ENCODE measurements at regions not wholly inside any gene's neighbourhood (a gene's known extent, or its start where the extent isn't known, plus 50 kb on each side); places are given as distances from the start of the nearest gene placed in this dataset.

DNA sequence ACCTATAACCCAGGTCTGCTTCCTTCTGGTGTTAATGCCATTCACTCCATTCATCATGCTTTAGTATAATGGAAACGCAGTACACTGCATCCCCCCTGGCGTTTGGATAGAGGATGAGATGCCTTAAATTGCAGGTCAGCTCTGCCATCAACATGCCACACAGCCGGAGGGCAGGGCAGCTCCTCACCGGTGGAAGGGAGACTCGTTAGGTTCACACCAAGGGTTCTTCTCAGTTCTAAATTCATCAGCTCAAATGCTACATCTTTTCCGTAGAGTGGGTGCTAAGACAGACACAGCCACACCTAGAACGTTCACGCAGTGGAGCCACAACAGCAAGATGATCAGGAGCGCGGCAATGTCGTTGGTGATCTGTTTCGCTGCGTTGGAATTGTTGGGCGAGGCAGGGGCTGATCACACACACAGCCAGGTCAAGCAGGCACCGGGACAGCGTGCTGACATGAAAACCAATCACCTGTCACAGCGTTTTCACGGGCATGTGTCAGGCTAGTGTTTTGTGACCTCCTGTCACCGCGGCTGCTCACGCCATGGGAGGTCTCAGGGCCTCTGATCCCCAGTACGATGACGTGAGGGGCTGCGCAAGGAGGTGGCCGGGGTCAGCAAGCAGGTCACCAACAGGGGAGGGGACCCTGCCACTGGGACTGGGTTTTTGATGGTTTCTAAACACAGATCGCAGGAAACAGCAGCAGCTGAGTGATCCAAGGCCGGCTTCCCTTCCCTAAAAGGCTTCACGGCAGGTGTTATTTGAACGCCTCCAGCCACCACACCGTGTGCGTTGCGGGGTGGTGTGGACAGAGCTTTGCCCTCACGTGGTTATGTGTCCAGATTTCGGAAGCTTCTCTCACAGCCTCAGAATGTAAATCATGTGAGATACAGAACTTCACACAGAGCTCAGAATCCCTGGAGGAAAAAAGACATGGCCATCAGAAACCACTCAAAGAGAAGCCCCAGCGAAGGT is 94.3 kb upstream of the IRS2 start:
- no peak for FAIRE-seq

DNA sequence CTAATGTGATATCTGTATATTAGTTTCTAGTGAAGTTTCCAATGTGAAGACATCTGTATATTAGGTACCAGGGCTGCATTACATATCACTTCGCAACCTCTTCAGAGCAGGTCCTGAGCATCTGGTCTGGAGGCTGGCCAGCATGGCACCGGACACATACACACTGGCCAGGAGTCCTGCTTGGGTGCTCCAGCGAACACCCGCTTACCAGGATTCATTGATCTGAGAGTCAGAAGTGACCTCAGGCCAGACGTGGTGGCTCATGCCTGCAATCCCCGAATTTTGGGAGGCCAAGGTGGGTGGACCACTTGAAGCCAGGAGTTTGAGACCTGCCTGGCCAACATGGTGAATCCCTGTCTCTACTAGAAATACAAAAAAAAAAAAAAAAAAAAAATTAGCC is 93.0 kb upstream of the IRS2 start:
- FAIRE-seq: no peak

DNA sequence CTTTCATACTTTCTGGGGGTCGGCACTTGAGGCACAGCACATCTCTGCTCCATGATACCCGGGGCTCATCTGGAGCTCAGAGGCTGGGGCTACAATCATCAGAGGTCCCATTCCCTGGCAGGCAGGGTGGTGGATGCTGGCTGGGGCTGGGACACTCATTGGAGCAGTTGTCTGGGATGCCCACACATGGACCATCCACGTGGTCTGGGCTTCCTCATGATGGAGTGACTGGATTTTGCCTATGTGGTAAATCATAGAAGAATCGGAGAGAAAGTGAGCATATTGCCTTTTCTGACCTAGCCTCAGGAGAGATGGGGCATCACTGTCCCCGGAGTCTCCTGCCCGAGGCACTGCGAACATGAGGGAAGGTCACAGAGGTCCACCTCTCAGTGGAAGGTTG is 91.4 kb upstream of the IRS2 start:
- FAIRE-seq: no peak

DNA sequence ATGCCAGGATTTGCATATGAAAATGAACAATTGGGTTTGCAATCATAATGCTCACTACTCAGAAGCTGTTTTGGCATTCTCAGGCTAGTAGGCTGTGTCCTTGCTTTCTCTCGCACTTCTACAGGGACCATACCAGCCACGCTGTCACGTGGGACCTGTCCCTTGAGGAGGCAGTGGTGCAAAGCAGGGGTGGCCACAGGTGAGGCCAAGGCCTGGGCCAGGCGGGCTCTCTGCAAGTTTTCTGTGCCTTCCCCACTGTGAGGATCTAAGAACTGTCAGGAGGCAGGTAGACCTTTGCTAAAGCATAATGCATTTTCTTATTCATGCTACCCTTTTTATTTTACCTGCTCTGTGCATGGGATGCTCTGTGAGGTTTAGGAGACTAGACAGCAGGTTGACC is 89.4 kb upstream of the IRS2 start:
- no peak for FAIRE-seq

DNA sequence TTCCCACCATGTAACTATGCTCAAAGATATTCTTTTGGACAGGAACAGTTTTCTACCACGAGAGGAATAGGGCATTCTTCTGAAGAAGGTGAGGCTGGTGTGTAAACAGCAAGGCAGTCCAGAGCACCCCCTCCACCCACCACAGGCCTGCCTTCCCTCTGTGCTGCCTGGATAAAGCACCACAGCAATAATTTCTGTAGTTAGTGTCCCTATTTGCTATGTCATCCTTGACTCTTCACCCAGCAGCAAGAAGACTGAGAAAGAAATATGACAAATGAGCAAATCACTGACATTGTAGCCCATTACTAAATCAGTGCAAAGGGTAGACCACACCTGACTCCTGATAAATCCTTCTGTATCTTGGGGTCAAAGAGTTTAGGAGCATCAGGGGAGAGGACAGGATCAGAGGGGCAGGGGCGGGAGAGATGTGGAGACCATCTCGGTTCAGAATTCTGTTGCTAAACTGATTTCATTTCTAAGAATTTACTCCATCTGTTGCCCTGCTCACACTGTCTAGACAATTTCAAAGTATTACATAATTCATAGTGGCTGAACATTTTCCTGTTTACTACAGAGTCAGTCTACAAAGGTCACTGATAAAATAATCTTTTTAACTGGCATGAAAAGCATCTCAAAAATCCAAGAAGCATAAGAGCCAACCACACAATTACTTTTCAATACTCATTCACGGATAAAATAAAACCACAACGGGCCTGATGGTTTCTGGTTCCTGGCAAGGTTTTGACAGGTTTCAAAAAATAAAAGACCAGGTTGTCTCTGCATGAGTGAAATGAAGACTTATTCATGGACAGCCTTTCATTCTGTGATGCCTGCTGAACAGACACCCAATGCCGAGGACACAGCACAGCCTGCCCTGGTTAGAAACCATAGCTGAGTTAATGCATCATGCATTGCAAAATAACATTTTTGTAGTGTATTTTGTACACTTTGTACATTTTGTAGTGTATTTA is 88.4 kb upstream of the IRS2 start:
- FAIRE-seq: no peak

DNA sequence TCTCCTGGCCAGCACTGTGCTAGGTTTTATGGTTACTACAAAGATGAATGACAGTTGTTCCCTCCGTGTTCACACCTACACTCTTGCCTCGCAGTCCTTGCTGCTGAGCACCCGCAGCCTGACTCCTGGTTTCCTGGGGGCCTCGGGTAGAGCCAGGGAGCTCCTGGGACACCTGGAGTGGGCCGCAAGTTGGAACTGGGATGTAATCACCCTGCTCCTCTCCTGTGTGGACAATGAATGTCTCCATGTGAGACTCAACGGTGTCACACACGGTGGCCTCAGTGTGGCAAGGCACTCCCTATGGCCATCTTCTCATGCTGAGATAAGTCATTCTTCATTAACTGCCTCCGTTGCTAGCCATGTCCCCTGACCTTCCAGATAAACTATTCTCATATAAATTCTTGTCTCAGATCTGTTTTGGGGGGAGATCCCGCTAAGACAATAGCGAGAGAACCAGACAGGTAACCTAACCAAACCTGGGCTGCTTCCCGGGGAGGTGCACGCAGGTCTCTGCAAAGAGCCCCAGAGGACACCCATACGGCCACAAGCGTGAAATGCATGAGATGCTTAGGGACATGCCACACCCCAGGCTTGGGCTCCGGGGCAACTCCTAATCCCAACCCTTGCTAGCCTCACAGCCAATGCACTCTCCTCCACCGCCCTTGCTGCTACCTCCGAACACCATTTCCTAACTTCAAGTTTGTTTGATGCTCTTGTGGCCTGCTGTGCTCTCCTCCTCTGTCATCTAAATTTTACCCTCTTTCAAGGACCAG is 87.2 kb upstream of the IRS2 start:
- FAIRE-seq: no peak

DNA sequence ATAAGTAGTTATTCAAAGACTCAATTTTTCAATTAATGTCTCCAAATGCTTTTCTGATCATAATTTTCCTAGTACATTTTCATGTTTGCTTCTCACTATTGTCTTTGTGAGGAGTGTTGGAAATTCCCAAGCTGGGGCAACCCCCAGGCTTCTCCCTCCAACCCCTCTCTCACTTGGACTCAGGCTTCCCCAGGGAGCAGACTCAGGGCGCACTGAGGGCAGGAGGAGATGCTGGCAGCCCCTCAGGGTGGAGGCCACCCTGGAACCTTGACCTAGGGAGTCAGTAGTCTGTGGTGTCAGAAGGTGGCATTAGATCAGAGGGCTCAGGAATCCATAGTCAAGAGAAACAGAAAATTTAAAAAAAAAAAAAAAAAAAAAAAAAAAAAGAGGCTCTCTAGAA is 86.5 kb upstream of the IRS2 start:
- FAIRE-seq: no peak

DNA sequence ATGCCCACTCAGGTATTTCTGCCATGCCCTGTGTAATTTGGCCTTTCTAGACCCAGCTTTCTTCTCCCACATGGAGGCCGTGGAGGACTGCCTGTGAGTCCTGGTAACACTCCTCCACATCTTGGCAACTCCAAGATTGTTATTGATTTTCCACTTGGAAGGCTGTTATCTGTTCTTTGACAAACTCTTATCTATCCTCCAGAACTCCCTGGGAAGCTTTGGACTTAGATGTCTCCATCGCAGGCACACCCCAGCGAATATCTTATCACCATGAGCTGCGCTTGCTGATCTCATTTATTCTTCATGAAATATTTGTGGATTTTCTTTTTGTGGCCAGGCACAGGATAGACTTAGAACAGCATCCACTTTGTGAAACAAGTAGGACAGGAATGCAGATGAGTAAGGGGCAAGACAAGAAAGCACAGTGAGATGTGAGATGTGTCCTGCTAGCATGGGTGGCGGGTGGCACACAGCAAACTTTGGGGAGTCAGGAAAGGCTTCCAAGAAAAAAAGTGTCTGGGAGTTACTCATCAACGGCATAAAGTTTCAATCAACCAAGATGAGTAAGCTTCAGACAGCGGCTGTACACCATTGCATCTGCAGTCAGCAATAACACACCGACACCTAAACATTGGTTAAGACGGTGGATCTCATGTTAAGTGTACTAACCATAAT is 84.5 kb upstream of the IRS2 start:
- no peak for FAIRE-seq

DNA sequence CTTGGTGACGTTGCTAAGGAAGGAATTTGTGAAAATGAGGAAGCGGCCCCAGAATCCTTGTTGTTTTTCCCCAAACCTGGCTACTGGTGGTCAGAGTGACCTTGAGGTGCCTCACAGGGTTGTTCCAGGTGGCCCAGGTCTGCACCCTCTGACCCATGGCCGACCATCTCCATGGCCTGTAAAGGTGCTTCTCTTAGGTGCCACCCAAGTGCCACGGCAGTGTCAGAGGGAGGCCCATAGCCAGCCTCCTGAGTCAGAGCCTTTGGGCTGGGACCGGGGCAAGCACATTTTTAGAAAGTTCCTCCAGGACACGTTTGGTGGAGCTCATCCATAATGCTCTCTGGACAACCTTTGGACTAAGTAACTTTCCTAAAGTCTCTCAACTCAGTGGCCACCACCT is 83.9 kb upstream of the IRS2 start:
- FAIRE-seq: no peak

DNA sequence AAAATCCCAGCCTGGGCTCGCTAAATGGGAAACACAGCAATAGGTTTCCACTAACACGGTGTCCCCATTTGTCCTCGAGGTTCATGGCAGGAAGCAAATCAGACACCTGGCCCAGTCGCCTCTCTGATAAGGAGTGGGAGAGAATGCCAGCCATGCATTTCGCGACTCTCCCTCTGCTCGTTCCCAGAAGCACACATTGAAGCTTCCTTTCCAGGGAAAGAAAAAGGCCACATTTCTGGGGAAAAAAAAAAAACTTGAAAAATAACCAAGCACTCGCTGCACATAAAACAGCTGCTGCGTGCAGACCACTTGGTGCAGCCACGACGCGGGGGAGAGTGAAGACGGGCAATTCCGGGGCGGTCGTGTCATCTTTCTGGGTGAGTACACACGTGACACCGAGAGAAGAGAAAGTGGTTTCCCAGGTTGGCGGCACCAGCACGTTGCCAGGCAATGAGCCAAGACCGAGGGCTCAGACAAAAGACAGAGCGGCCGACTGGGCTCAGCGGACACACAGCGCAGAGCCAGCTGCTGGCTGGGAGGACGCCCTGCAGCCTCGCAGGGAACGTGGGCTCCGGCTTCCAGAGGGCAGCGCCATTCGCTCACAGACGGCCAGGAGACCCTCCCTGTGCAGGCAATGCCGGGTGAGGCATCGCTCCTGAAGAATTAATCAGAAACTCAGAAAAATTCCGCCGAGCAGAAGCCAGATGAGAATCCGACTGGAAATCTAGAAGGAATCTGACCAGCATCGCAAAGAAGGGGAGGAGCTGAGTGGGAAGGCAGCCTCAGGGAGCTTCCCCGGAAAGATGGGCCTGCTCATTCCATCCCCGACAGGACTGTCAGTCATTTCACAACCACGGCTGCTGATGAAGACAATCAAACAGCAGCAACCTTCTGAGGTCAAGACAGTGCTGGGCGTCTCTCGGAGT is 83.2 kb upstream of the IRS2 start:
- no peak for FAIRE-seq

DNA sequence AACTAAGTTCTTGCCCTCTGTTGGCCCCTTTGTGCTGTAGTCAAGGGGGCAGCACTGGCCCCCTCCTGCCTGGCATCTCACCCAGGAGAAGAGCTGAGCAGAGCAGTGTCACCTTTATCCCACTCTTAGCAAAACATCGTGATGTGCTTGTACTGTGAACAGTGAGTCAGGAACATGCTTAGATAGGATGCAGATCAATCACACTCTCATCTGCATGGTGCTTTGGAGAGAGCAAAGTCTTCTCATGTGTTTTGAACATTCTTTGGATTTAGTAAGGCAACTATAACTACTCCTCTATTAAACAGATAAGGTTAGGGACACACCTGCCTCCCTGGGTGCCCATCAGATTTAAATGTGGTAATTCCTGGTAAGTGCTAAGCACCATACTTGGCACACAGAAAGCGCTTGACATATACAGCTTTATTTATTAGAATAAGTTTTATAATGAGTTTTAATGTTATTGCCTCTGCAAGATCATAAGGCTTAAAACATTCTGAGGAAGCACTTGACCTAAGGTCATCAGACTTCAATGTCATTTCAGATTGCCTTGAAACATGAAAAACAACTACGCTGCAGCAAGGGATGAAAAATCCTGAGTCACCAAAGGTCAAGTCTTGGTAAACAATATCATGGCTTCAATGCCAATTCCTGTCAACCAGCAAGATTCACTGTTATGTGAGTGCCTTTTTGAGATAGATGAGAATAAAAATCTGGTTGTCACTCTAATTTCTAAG is 82.4 kb upstream of the IRS2 start:
- FAIRE-seq: no peak

DNA sequence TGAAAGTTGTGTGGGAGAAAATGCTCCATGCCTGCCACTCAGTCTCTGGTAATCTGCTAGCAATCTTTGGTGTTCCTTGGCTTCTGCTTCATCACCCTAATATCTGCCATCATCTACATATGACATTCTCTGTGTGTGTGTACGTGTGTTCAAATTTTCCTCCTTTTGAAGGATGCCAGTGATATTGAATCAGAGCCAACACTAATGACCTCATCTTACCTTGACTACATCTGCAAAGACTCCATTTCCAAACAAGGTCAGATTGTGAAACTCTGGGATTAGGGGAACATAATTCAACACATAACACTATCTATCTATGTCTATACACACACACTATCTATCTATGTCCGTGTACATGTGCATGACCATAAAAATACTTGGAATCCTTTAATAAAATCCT is 81.4 kb upstream of the IRS2 start:
- FAIRE-seq: no peak

DNA sequence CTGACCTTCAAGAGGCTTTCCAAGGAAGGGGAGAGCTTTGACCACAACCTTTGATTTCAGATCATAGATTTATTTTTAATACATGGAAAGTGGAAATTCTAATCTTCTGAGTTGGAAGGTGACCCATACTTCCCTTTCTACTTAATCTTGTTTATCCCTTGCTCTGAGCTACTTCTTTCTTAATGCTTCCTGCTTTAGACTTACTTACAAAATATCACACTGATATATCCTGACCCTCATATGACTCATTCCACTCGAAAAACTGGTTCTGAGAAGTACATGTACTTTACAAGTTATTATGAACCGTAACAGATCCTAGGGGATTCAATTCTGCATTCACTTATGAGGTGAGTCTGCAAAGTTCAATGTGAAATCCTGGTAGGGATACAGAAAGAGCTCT is 76.2 kb upstream of the IRS2 start:
- no peak for FAIRE-seq

DNA sequence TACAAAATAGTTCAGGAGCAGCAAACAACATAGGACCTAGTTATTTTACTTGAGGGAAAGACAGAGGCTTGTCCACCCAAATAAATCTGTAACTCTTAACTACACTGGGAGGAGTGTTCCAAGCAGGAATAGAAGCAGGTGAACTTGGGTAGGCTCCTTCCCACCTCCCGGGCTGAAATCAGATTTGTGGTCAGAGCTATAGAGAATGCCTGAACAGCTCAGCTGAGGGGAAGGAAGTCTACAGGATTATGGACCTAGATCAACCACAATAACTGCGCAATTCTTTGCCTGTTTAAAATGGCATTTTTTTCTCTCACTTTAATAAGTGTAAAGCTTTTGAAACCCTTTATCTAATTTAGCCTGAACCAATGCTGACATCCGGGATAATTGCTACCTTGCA is 73.5 kb upstream of the IRS2 start:
- no peak for FAIRE-seq

DNA sequence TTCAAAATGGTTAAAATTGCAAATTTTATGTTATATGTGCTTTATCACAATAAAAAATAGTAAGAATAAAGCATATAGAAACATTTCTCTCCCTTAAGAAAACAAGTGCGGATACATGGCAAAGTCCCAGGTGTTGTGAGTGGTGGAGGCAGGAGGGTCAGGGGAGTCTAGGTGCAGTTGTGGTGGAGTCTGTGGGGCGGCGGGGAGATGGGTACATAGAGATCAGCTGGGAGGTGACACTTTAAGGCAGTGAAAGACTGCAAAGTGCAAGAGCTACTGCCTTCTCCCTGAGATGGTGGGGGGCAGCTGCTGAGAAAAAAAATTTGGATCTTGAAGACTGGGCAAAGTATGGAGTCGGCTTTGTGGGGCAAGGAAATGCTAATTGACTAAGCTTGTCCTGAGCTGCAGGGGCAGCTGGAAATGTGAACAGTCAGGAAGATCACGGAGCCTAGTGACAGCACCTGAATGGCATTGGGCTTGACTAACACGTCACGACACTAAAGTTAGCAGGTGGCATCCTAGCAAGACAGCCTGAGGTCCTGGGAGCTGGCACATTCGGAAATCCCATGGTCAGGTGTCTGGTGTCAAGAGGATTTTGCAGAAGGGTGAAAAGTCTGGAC is 72.9 kb upstream of the IRS2 start:
- no peak for FAIRE-seq

DNA sequence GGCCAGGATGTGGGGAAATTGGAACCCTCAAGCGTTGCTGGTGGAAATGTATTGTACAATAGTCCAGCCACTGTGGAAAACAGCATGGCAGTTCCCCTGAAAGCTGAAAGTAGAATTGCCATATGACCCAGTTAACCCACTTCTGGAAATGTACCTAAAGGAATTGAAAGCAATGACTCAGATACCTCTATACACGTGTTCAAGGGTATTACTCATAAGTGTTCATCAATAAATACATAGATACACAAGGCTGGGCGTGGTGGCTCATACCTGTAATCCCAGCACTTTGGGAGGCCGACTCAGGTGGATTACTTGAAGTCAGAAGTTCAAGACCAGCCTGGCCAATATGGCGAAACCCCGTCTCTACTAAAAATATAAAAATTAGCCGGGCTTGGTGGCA is 71.9 kb upstream of the IRS2 start:
- no peak for FAIRE-seq

DNA sequence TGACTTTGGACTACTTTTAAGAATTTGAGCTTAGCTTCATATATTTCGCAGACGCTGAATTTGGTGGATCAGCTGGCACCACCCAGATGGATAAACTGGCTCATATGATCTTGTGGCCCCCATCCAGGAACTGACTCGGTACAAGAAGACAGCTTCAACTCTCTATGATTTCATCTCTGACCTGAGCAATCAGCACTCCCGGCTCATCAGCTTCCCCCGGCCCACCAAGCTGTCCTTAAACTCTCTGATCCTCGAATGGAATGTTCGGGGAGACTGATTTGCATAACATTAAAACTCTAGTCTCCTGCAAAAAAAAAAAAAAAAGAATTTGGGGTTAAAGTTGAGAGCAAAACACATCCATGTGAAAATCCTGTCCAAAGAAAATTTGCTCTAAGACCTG is 71.4 kb upstream of the IRS2 start:
- no peak for FAIRE-seq

DNA sequence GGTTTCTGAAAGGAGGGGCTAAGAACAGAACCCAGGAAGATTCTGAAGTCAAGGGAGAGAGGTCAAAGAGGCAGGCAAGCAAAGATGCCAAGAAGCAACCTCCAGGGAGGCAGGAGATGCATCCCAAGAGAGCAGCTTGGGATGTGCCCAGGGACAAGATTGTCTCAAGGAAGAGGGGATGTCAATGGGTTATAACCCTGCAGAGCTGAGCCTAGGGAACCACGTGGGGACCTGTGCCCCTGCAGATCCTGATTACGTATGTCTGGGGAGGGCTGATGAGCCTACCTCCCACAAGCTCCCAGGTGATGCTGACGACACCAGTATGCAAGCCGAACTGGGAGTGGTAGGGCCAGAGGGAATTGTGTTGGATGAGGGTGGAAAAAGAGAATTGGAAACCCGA is 70.9 kb upstream of the IRS2 start:
- no peak for FAIRE-seq

DNA sequence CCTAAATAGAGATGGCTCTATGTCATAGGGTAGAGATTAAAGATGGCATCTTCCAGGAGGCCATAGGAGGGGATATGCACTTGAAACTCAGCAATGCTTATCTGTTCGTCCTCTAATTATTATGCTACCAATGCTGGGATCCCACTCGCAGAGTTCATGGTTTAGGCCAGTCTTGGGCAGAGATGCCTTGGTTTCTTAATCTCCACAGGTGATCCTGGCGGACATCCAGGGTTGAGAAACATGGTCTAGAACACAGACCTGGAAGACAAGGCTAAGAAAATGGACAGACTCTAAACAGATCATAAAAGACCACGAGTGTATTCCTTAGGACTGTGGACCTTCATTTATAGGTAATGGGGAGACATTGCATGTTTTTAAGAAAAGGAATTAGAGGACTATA is 70.0 kb upstream of the IRS2 start:
- FAIRE-seq: no peak

DNA sequence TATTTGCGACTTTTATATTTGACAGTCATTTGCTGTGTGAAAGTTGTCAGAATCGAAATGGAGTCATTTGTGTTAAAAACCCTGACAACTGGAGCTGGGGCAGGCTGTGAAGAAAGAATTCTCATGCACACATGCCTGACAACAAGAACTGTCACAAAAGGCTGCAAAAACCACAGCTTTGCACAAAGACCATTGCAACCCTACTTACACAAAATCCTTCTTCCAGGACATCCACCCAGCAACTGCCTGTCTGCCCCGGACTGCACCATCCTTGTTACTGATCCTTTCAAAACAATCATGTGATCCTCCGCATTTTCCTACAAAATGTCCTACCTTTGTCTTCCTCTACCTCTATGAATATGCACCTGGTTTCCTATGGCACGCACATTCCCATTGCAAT is 66.8 kb upstream of the IRS2 start:
- FAIRE-seq: no peak
